Posterior vena cava (tissue), 2 donors: ENCODE measurements at regions not wholly inside any gene's neighbourhood (a gene's known extent, or its start where the extent isn't known, plus 50 kb on each side); places are given as distances from the start of the nearest gene placed in this dataset.
A peak's percentile ranks its signal among the peaks of the same experiment; 100 is the strongest.

Source experiments
- DNase-seq: peaks from one replicate; pipeline ENCODE4 v3.0.0-alpha.2; 2020; ENCODE audit warnings: low spot score
- intact Hi-C, 2 donors: fragments of 100-400 bp; cut with DNase I; formaldehyde crosslinking; loops; one replicate each; pipeline versions ENCODE4 v1.14.1 to v1.14.2; 2022 to 2023
- donor health status: DM: yes; HTN: yes; CAD: no.
- donor health status: DM: yes; HTN: yes; CAD: no.

GRCh38 chr1:30034105-30034626, 689.2 kb downstream of the MATN1 start:
- DNase-seq, result no peak
- intact Hi-C loops, result no loop called here

DNA sequence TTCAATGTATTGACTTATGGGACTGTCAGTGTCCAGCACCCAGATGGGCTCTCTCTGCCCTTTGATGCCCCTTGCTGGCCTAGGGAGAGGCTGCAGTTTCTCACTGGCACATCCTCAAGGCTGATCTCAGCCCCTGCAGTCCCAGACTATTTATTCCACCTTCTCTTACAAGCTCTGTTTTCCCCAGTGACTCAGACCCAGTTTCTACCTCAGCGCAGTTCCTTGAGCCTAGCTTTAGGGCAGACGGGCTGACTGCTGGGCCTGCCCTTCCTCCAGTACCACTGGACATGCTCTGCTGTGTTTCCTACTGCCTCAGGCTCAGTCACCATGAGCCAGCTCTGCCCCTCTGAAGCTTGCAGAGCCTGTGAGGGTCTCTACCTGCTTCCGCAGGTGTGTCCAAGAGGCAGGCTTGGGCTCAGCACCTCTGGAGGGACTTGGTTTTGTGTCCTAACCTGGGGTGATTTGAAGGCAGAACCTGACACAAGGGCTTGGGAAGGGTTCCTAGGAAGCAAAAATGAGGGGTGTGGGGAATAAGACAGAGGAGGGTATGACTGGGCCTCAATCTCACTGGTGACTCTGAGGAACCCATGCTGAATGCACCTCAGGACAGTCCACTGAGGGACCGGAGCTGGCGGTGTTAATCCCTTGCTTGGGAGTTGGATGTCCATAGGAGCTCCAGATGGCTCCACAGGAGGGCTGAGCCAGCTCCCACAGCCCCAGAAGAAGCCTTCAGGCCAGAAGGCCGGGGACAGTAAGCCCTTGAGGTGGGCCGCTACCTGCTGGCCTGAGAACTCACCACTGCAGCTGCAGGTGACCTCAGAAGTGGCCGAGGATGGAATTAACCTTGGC, 689.9 kb downstream of the MATN1 start:
- DNase-seq, result no peak
- intact Hi-C loops, result no loop called here

- intact Hi-C loops, result no loop called here
- DNase-seq, result no peak
Measured at GRCh38 chr1:30032302-30032701, 691.1 kb downstream of the MATN1 start.

GRCh38 chr1:30029677-30030076, 693.7 kb downstream of the MATN1 start:
- DNase-seq, result no peak

GRCh38 chr1:30028939-30029338, 694.4 kb downstream of the MATN1 start:
- DNase-seq, result no peak
- intact Hi-C loops, result no loop called here

More at GRCh38 chr1:30029677-30030076, 693.7 kb downstream of the MATN1 start:
- intact Hi-C loops, result no loop called here

GRCh38 chr1:30028283-30028682, 695.1 kb downstream of the MATN1 start:
- no peak for DNase-seq

GRCh38 chr1:30027247-30027646, 696.1 kb downstream of the MATN1 start:
- intact Hi-C loops, result no loop called here
- no peak for DNase-seq

More at GRCh38 chr1:30028283-30028682, 695.1 kb downstream of the MATN1 start:
- intact Hi-C loops, result no loop called here

GRCh38 chr1:30024411-30025195, 698.8 kb downstream of the MATN1 start:
- DNase-seq, result no peak
- intact Hi-C loops, result no loop called here

DNA sequence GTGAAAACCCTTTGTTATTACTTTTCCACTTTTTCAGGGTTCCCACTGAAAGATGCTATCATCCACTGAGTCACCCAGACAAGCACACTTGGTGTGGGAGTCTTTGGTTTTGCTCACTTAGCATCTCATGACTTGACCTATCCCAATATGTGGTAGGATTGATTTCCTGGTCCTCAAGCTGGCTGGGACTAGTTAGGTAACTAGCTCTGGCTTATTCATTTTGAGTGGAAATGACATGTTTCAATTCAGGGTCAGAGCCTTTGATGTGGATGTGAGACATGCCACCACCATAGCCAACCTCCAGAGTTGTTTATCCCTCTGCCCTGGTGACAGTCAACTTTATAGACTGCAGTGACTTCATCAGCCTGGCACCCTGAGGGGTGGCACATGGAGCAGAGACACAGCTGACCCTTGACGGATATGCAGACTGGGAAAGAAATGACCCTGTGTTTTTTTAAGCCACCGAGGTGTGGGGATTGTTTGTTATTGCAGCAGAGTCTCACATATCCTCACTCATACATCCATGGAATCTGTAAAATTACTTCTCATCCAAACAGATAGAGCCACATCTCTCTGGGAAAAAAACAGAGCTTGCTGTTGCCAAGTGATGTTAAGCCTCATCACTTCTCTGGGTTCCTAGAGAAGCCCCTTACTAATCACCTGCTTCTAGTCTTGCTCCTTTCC, 699.9 kb downstream of the MATN1 start:
- DNase-seq, result no peak
- intact Hi-C loops, result no loop called here

DNA sequence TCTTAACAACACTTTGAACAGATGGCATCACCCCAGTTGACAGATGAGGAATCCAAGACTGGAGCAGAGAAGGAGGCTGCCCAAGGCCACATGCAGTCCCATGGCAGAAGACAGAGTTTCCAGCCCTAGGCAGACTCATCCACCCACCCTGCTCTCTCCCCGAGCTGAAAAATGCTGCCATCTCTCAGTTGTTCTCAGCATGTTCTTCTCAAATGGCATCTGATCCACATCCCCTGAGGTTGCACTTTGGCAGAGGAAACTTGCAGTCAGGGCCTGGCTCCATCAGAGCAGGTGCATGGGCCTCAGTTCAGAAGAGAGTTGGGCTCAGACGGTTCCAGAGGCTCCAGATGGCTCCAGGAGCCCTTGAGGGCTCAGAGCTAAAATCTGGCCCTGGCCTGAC, 709.4 kb downstream of the MATN1 start:
- intact Hi-C loops, result no loop called here
- no peak for DNase-seq

DNA sequence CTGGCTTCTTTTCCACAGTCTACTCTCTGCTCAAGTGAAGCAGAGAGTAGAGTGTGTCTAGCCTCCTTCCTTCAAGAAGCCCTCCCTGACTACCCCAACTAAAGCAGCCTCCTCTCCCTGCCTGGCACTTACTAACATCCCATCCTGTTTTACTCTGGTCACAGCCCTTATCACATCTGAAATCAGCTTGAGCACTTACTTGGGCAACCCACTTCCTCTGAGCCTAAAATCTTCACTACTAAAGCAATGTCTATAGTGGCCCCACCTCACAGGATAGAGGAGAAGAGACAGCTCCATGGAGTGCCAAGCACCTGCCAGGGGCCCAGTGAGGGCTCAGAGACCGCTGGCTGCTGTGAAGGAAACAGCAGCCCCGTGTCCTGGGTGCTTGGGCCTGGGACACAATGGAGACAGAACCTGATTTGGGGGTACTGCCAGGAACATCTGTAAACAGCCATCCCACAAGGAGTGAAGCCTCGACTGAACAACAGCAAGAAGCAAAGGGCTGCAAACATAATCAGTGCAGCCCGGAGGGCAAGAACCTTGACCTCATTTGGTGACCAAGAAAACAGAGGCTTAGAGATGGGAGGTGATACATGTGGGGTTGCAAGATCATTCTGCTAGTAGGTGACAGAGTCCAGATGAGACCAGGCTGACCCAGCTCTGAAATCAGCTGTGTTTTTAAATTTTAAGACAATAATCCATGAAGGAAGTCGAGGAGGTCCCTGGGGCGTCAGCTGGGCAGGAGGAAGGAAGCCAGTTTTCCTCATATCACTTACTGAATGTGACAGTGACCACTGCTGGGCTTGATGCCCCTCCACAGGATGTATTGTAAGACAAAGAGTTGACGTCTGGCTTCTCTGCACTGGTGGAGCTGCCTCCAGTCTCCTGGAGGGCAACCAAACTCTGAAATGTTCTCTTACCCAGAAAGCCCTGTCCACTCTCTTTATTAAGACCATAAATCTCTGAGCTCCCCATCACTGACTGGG, 710.6 kb downstream of the MATN1 start:
- intact Hi-C loops, result no loop called here
- no peak for DNase-seq

DNA sequence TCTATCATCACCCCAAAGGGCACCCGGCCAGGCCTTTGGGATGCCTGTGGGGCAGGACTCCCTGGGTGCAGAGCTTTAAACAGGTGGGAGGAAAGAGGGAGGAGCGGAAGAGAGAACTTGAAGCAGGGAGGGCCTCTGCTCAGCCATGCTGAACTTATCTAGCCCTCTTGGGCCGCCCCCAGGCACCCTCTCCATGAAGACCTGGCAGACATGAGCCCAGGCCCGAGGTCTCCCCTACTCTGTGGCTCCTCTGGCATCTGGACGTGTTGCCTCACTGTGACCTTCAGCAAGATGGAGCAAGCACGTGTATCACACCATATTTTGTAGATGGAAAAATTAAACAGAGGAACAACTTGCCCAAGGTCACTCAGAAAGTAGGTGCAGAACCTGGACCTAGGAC, 711.4 kb downstream of the MATN1 start:
- DNase-seq, result no peak
- intact Hi-C loops, result no loop called here

- peak; percentile 73 for DNase-seq
- intact Hi-C loops, result no loop called here
Measured at GRCh38 chr1:30010506-30011106, 712.8 kb downstream of the MATN1 start.

- no peak for DNase-seq
- intact Hi-C loops, result no loop called here
Measured at GRCh38 chr1:30009720-30010119, 713.7 kb downstream of the MATN1 start.

- intact Hi-C loops, result no loop called here
- no peak for DNase-seq
Measured at GRCh38 chr1:30008998-30009657, 714.3 kb downstream of the MATN1 start.

GRCh38 chr1:30008372-30008997, 714.9 kb downstream of the MATN1 start:
- intact Hi-C loops, result no loop called here
- no peak for DNase-seq

DNA sequence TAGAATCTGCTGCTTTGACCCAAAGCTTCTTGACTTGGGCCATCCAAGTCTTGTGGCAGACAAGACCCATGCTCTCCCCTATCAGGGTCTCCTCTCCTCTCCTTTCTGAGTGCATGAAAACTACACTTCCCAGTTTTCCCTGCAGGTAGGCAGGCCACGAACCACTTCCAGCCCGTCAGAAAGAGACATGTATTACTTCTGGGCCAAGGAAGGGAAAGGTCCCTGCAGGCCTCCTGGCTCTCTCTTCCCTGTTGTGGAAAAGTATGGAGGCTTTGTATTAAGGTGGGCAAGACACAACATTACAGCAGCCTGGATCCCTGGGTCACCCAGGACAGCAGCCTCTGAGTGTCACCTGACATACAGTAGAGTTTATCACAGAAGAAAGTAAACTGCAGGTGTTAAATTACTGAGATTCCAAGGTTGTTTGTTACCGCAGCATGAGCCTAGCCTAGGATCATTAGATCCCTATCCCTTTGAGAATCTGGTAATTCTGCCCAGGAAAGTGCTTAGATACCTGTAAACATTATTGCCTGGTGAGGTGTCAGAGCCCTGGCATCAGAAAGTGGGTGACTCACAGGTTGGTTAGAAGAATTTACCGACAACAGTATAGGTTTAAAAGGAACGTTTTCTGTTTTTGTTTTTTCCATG, 717.3 kb downstream of the MATN1 start:
- no peak for DNase-seq
- intact Hi-C loops, result no loop called here
